HG02759 (cell line): ENCODE measurements at regions not wholly inside any gene's neighbourhood (a gene's known extent, or its start where the extent isn't known, plus 50 kb on each side); places are given as distances from the start of the nearest gene placed in this dataset.
A peak's percentile ranks its signal among the peaks of the same experiment; 100 is the strongest.

Source experiments
- ATAC-seq: cut with Tn5 transposase; IDR thresholded peaks from one replicate; pipeline ENCODE4 v1.9.1; 2021; ENCODE audit warnings: mild to moderate bottlenecking, moderate library complexity; ENCODE audit not compliant: unreplicated experiment

GRCh38 chr1:61531716-61532115 lies 193.2 kb downstream of the TM2D1 start:
- ATAC-seq, result no peak

- ATAC-seq, result no peak
These were observed 200.9 kb downstream of the TM2D1 start for GRCh38 chr1:61523893-61524605.

DNA sequence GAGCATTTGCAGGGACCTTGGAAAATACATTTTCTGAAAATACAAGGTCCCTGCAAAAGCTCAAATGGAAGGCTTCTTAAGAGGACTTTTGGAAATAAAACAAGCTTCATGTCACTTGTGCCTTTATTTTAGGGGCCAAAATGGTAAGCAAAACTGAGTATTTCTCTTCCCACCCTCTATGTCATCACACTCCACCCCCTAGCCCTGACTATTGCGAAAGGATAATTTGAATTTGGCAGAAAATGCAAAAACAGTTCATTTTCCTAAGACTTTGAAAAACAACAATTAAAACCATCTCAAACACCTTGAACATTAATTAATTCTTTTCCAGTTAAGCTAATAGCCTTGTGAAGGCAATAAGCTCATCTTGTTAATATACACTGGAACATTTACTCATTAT lies 201.7 kb downstream of the TM2D1 start:
- no peak for ATAC-seq

GRCh38 chr1:61520401-61520800 lies 204.5 kb downstream of the TM2D1 start:
- no peak for ATAC-seq

DNA sequence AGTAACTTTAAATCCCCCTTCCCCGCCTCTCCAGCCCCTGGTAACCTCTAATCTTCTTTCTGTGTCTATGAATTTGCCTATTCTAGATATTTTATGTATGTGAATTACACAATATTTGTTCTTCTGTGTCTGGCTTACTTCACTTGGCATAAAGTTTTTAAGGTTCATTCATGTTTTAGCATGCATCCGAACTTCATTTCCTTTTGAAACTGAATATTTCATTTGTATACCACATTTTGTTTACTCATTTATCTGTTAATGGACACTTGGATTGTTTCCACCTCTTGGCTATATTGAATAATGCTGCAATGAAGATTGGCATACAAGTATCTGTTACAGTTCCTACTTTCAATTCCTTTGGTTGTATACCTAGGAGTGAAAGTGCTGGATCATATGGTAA lies 205.3 kb downstream of the TM2D1 start:
- ATAC-seq, result no peak

- peak; percentile 53 for ATAC-seq
These were observed 206.1 kb downstream of the TM2D1 start for GRCh38 chr1:61518670-61519400.

- ATAC-seq, result no peak
These were observed 207.6 kb downstream of the TM2D1 start for GRCh38 chr1:61517345-61517744.

DNA sequence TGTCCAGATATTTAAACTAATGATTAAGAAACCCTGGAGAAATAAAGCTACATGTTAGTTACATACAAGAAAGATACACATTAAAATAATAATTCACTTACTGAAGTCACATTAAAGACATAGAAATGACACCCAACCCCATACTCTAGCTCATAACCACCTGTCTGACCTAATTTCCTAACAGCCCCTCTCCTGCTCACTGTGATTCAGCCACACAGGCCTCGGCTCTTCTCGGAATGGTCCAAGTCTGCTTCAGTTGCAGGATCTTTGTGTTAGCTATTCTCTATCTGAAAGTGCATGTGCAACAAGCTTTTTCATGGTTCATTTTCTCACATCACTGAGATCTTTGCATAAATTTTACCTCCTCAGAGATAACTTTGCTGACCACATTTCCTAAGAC lies 209.8 kb downstream of the TM2D1 start:
- ATAC-seq, result no peak
